ENCODE measurements at regions not wholly inside any gene's neighbourhood (a gene's known extent, or its start where the extent isn't known, plus 50 kb on each side); places are given as distances from the start of the nearest gene placed in this dataset.
A peak's percentile ranks its signal among the peaks of the same experiment; 100 is the strongest.
"Not testable (repeated sequence)": the region's sequence is repeated elsewhere in the genome, so short reads cannot be mapped to it uniquely, and the experiment has no call there.

- H3K4me1 ChIP-seq (ENCODE audit: control insufficient read depth in 2 of 3, insufficient read depth in 2 of 3, low read depth in 1 of 3, low read length in 3 of 3), result no peaks in the 10 kb centered on the region
- FAIRE-seq (no peak), DNase-seq (peak in 1 of 5 donors; percentile 1)
- H3K4me3 ChIP-seq (ENCODE audit: low read length in 3 of 3), result no peak overlapping the region
- intact Hi-C loops (cut with DNase I), result no loop called here
- H3K27ac ChIP-seq (ENCODE audit: low read depth in 2 of 2, low read length in 2 of 2), result no peak overlapping the region
- no peaks in the 10 kb centered on the region for H3K36me3 ChIP-seq (ENCODE audit: control insufficient read depth in 2 of 3, insufficient read depth in 3 of 3, low read length in 3 of 3)
- H3K27me3 ChIP-seq (ENCODE audit: control insufficient read depth, insufficient read depth, low read length), result no peaks in the 10 kb centered on the region
- H3K9ac ChIP-seq (ENCODE audit: low read length in 3 of 3), result no peak overlapping the region
- H3K9me3 ChIP-seq (ENCODE audit: control insufficient read depth in 2 of 3, insufficient read depth in 1 of 3, low read length in 3 of 3), result no peaks in the 10 kb centered on the region
- TF ChIP-seq CTCF (IDR thresholded peaks at IDR 0.05; ENCODE audit: borderline replicate concordance, extremely low read depth, insufficient read depth), result no peak
Observed at GRCh38 chr4:127261476-127261875, 371.3 kb upstream of the INTU start.

GRCh38 chr4:127268367-127268766 lies 364.4 kb upstream of the INTU start:
- TF ChIP-seq CTCF (IDR thresholded peaks at IDR 0.05; ENCODE audit: borderline replicate concordance, extremely low read depth, insufficient read depth), result no peak
- no peak overlapping the region for H3K4me3 ChIP-seq (ENCODE audit: low read length in 3 of 3)
- peaks cover 0 to 6% (median 0%) of the 10 kb centered on the region in 3 donors for H3K9me3 ChIP-seq (ENCODE audit: control insufficient read depth in 2 of 3, insufficient read depth in 1 of 3, low read length in 3 of 3)
- H3K9ac ChIP-seq (ENCODE audit: low read length in 3 of 3), result no peak overlapping the region
- no peaks in the 10 kb centered on the region for H3K36me3 ChIP-seq (ENCODE audit: control insufficient read depth in 2 of 3, insufficient read depth in 3 of 3, low read length in 3 of 3)
- H3K4me1 ChIP-seq (ENCODE audit: control insufficient read depth in 2 of 3, insufficient read depth in 2 of 3, low read depth in 1 of 3, low read length in 3 of 3), result no peaks in the 10 kb centered on the region
- DNase-seq (peak in 1 of 5 donors; percentile 23), FAIRE-seq (no peak)
- H3K27me3 ChIP-seq (ENCODE audit: control insufficient read depth, insufficient read depth, low read length), result no peaks in the 10 kb centered on the region
- no peak overlapping the region for H3K27ac ChIP-seq (ENCODE audit: low read depth in 2 of 2, low read length in 2 of 2)
- intact Hi-C loops (cut with DNase I), result no loop called here

- H3K27me3 ChIP-seq (ENCODE audit: control insufficient read depth, insufficient read depth, low read length); FAIRE-seq; intact Hi-C loops (cut with DNase I); H3K4me1 ChIP-seq (ENCODE audit: control insufficient read depth in 2 of 3, insufficient read depth in 2 of 3, low read depth in 1 of 3, low read length in 3 of 3); H3K4me3 ChIP-seq (ENCODE audit: low read length in 3 of 3); DNase-seq; H3K9ac ChIP-seq (ENCODE audit: low read length in 3 of 3); H3K36me3 ChIP-seq (ENCODE audit: control insufficient read depth in 2 of 3, insufficient read depth in 3 of 3, low read length in 3 of 3); H3K27ac ChIP-seq (ENCODE audit: low read depth in 2 of 2, low read length in 2 of 2): not testable (repeated sequence)
- H3K9me3 ChIP-seq (ENCODE audit: control insufficient read depth in 2 of 3, insufficient read depth in 1 of 3, low read length in 3 of 3), result peaks cover 0 to 15% (median 0%) of the 10 kb centered on the region in 3 donors
Observed at GRCh38 chr4:127277023-127277422, 355.7 kb upstream of the INTU start.

- intact Hi-C loops (cut with DNase I), result no loop called here
- TF ChIP-seq CTCF (IDR thresholded peaks at IDR 0.05; ENCODE audit: borderline replicate concordance, extremely low read depth, insufficient read depth), result no peak
- H3K4me3 ChIP-seq (ENCODE audit: low read length in 3 of 3), result no peak overlapping the region
- no peaks in the 10 kb centered on the region for H3K9me3 ChIP-seq (ENCODE audit: control insufficient read depth in 2 of 3, insufficient read depth in 1 of 3, low read length in 3 of 3)
- no peak overlapping the region for H3K27ac ChIP-seq (ENCODE audit: low read depth in 2 of 2, low read length in 2 of 2)
- H3K36me3 ChIP-seq (ENCODE audit: control insufficient read depth in 2 of 3, insufficient read depth in 3 of 3, low read length in 3 of 3), result no peaks in the 10 kb centered on the region
- no peaks in the 10 kb centered on the region for H3K4me1 ChIP-seq (ENCODE audit: control insufficient read depth in 2 of 3, insufficient read depth in 2 of 3, low read depth in 1 of 3, low read length in 3 of 3)
- H3K9ac ChIP-seq (ENCODE audit: low read length in 3 of 3), result no peak overlapping the region
- FAIRE-seq, result no peak
- no peak for DNase-seq
- H3K27me3 ChIP-seq (ENCODE audit: control insufficient read depth, insufficient read depth, low read length), result no peaks in the 10 kb centered on the region
Observed at GRCh38 chr4:127284236-127284635, 348.5 kb upstream of the INTU start.

All from kidney (tissue), 13 donors.